HEK293T (cell line): ENCODE measurements at regions not wholly inside any gene's neighbourhood (a gene's known extent, or its start where the extent isn't known, plus 50 kb on each side); places are given as distances from the start of the nearest gene placed in this dataset.

Experiments used
- CTCF ChIA-PET: fragments of 350-600 bp; formaldehyde crosslinking; extraction: SDS; loops from one replicate; lab custom pipeline; 2021; ENCODE audit warnings: antibody characterized with exemption, inconsistent platforms; lab: Yijun Ruan, JAX
- POLR2A ChIA-PET: fragments of 350-600 bp; formaldehyde crosslinking; extraction: SDS; loops from one replicate; lab custom pipeline; 2020; ENCODE audit warnings: antibody characterized with exemption, inconsistent platforms; lab: Yijun Ruan, JAX
- DNase-seq: peaks from one replicate; pipeline ENCODE4 v3.0.0; 2012; ENCODE audit warnings: mixed read lengths; ENCODE audit errors: extremely low spot score
- ARNT ChIP-seq: fragments of 450-650 bp; IDR thresholded peaks from 2 replicates; pipeline ENCODE4 v1.6.1; 2017; ENCODE audit warnings: mild to moderate bottlenecking
- BHLHE40 ChIP-seq: fragments of 450-650 bp; IDR thresholded peaks from 2 replicates; pipeline ENCODE4 v1.6.1; 2016; ENCODE audit warnings: mild to moderate bottlenecking, moderate library complexity, borderline replicate concordance
- CTBP1 ChIP-seq: fragments of 450-650 bp; IDR thresholded peaks from 2 replicates; pipeline ENCODE4 v1.6.1; 2016; ENCODE audit warnings: borderline replicate concordance
- ELF4 ChIP-seq: fragments of 450-650 bp; IDR thresholded peaks from 2 replicates; pipeline ENCODE4 v1.6.1; 2017; ENCODE audit warnings: antibody characterized with exemption
- FOXA1 ChIP-seq: fragments of 450-650 bp; IDR thresholded peaks from 2 replicates; pipeline ENCODE4 v1.6.1; 2016; ENCODE audit warnings: mild to moderate bottlenecking
- FOXK2 ChIP-seq: fragments of 450-650 bp; IDR thresholded peaks from 2 replicates; pipeline ENCODE4 v1.6.1; 2016; ENCODE audit warnings: mild to moderate bottlenecking
- FOXM1 ChIP-seq: fragments of 450-650 bp; IDR thresholded peaks from 2 replicates; pipeline ENCODE4 v1.6.1; 2017; ENCODE audit warnings: mild to moderate bottlenecking, borderline replicate concordance
- HDGF ChIP-seq: fragments of 450-650 bp; IDR thresholded peaks from 2 replicates; pipeline ENCODE4 v1.6.1; 2017; ENCODE audit warnings: antibody characterized with exemption, borderline replicate concordance
- L3MBTL2 ChIP-seq: fragments of 450-650 bp; conservative IDR thresholded peaks from 2 replicates; pipeline ENCODE4 v1.6.1; 2016; ENCODE audit warnings: mild to moderate bottlenecking
- LEF1 ChIP-seq: fragments of 450-650 bp; IDR thresholded peaks from 2 replicates; pipeline ENCODE4 v1.6.1; 2017; ENCODE audit warnings: mild to moderate bottlenecking, borderline replicate concordance
- NFRKB ChIP-seq: fragments of 450-650 bp; IDR thresholded peaks from 2 replicates; pipeline ENCODE4 v1.6.1; 2016; ENCODE audit warnings: mild to moderate bottlenecking, moderate library complexity
- SP1 ChIP-seq: fragments of 450-650 bp; IDR thresholded peaks from 2 replicates; pipeline ENCODE4 v1.6.1; 2017
- SUZ12 ChIP-seq: fragments of 450-650 bp; IDR thresholded peaks from 2 replicates; pipeline ENCODE4 v1.6.1; 2016; ENCODE audit warnings: mild to moderate bottlenecking
- TARDBP ChIP-seq: fragments of 450-650 bp; IDR thresholded peaks from 2 replicates; pipeline ENCODE4 v1.6.1; 2016
- ZNF384 ChIP-seq: fragments of 450-650 bp; IDR thresholded peaks from 2 replicates; pipeline ENCODE4 v1.6.1; 2016
- TF ChIP-seq, protein P1 (sequence below): fragments of 450-650 bp; IDR thresholded peaks from 2 replicates; pipeline ENCODE4 v1.6.1; 2016

DNA sequence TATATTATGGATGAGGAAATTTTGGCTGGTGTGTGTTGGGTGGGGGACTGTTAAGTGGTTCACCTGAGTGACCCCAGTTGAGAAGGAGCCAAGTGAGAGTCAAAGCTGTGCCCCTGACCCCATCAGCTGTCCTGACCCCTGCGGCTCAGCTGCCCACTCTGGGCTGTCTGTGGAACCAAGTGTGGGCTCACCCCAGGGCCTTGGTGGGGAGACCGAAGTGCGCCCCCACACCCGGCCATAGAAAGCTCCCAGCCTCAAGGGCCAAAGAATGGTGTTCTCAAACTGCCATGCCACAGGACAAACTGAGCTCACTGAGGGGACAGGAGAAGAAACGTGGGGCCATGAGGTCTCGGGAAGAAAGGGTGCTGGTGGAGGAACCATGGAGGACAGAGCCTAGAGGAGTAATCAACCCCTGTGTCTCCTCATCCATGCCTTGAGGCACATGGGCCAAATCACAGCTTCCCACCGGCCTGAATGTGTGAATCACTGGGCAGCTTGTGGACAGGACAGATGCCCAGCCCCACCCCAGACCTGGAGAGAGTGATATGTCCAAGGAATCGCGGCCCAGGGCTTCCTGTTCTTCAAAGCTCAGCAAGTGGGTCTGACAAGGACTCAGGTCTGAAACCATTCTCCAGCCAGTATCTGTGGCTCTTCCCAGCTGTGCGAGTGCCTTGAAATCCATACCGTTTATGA, 86.2 kb upstream of the CACUL1 start:
- POLR2A ChIA-PET: no interaction called here
- CTCF ChIA-PET: no interaction called here
- no peak for TF ChIP-seq ARNT
- TF ChIP-seq ZNF384: no peak
- no peak for TF ChIP-seq SUZ12
- TF ChIP-seq, protein P1, sequence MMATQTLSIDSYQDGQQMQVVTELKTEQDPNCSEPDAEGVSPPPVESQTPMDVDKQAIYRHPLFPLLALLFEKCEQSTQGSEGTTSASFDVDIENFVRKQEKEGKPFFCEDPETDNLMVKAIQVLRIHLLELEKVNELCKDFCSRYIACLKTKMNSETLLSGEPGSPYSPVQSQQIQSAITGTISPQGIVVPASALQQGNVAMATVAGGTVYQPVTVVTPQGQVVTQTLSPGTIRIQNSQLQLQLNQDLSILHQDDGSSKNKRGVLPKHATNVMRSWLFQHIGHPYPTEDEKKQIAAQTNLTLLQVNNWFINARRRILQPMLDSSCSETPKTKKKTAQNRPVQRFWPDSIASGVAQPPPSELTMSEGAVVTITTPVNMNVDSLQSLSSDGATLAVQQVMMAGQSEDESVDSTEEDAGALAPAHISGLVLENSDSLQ: no peak
- no peak for TF ChIP-seq SP1
- no peak for TF ChIP-seq LEF1
- TF ChIP-seq NFRKB: no peak
- no peak for TF ChIP-seq FOXA1
- no peak for TF ChIP-seq FOXK2
- TF ChIP-seq L3MBTL2: no peak
- TF ChIP-seq ELF4: no peak
- no peak for TF ChIP-seq FOXM1
- no peak for TF ChIP-seq BHLHE40

DNA sequence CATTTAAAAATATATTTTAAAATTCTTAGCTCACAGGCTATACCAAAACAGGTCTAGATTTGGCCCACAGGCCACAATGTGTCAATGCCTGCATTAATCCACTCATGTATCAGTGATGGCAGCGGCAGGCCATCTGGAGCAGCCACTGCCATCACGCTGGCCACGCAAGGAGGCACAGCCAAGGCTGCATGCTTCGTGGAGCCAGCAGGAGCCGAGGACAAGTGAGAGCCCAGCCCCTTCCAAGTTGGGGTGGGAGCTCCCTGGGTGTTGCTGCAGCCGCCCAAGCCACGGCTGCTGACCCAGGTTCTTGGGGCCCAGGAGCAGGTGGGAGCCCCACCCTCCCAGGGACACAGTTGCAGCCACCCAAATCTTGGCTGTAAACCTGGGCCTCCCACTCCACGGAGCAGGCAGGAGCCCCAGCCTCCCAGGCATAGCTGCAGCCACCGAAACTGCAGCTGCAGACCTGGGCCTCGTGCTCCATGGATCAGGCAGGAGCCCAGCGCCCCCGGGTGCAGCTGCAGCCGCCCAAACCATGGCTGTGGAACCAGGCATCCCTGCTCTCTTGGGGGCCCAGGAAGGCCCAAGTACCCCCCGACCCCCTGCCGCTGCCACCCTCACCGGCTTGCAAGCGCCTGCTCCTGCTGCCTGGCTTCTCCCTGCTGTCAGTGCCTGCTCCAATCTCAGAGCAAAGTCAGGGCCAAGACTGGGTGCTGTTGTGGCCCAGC, 87.3 kb upstream of the CACUL1 start:
- ChIA-PET POLR2A (no interaction called here), CTCF (interaction anchor here (1.6 kb wide), 1 partner anchor 15 kb away, joined by 4 read pairs; no protein-coding TSS in a partner anchor)
- DNase-seq: no peak
- TF ChIP-seq SUZ12: no peak
- no peak for TF ChIP-seq FOXM1
- no peak for TF ChIP-seq LEF1

More for the DNA sequence above, 86.2 kb upstream of the CACUL1 start:
- DNase-seq: no peak

DNA sequence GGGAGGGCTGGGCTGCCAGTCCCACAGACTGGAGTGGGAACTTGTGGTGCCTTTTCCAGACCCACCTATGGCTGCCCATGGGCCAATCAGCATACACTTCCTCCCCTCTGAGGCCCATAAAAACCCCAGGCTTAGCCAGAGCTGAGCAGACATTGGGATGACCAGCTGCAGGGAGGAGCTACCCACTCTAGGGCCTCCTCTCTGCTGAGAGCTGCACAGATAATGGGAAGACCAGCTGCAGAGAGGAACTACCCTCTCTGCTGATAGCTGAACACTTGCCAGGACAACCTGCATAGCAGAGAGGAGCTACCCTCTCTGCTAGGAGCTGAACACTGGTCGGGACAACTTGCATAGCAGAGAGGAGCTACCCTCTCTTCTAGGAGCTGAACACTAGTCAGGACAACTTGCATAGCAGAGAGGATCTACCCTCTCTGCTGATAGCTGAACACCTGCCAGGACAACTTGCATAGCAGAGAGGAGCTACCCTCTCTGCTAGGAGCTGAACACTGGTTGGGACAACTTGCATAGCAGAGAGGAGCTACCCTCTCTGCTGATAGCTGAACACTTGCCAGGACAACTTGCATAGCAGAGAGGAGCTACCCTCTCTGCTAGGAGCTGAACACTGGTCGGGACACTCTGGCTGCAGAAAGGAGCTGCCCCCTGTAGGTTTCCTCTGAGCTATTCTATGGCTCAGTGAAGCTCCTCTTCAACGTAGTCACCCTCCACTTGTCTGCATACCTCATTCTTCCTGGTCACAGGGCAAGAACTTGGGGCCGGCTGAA, 88.3 kb upstream of the CACUL1 start:
- ChIA-PET CTCF (interaction anchor here (1.6 kb wide), 1 partner anchor 16 kb away, joined by 4 read pairs; no protein-coding TSS in a partner anchor), POLR2A (no interaction called here)
- TF ChIP-seq TARDBP: no peak
- DNase-seq: no peak

DNA sequence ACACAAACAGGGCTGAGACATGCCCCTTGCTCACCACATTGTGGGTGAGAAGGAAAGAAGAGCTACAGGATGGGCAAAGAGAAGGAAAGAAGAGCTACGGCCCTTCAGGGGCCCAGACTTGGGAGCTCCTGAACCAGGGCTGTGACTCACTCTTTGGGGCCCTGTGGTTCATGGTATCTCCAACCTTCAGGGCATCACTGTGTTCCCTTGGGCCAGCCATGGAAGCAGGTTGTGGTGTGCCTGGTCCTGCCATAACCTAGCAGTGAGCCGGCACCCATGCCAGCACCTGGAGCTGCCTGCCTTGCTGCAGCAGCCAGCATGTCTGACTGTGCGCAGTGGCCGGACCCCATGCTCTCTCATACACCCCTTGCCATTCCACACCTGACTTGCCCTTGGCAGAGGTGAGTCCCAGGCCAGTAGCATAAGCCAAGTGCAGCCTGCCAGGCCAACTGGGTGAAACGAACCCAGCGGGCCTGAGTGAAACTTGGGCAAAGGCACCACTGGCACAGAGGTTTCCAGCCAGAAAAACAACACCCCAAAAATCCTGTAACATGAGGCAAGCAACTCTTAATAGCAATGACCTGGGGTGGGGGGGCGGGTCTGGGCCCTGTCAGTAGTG, 89.0 kb upstream of the CACUL1 start:
- CTCF ChIA-PET: no interaction called here

DNA sequence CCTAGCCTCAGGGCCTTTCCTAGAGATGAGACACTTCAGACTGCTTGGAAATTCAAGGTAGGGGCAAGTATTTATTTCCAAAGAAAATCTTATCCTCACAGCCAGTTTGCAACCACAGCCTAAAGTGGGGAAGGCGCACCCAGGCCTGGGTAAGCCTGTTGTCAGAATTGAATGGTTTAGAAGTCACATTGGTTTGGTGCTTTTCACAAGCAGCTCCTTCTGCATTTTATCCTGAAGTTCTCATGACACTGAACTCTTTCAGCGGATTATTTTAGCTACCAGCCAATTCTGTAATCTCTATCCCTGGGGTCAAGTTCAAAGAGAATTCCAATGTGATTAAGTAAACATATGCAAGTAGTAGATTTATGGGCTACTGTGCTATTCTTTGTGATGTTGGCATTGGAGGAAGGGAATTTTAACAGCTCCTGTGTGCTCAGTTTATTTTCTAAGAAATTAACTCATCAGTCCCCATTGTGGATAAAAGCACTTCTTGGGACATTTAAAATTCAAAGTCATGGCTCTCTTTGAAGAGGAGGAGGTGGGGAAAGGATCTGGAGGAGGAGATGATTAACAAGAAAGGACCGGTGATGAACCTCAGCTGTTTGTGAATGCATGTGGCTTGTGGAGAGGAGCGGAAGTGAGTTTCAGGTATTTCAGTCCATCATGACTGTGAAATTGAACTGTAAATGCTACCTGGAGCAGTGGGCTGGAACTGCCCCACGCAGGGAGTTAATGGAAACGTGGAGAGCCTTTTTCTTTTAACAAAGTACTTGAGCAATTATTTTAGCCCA, 90.2 kb upstream of the CACUL1 start:
- CTCF ChIA-PET: interaction anchor here (1.2 kb wide), 1 partner anchor 18 kb away, joined by 3 read pairs; no protein-coding TSS in a partner anchor
- no peak for TF ChIP-seq BHLHE40
- DNase-seq: no peak
- POLR2A ChIA-PET: no interaction called here

More for the DNA sequence above, 89.0 kb upstream of the CACUL1 start:
- no peak for DNase-seq
- TF ChIP-seq SUZ12: no peak
- TF ChIP-seq FOXK2: no peak
- no peak for TF ChIP-seq L3MBTL2
- TF ChIP-seq ARNT: no peak
- TF ChIP-seq HDGF: no peak
- TF ChIP-seq FOXM1: no peak
- TF ChIP-seq BHLHE40: no peak
- no peak for TF ChIP-seq ZNF384
- TF ChIP-seq, protein P1: no peak
- no peak for TF ChIP-seq TARDBP
- no peak for TF ChIP-seq SP1
- TF ChIP-seq ELF4: no peak
- no peak for TF ChIP-seq FOXA1
- TF ChIP-seq CTBP1: no peak
- TF ChIP-seq NFRKB: no peak
- POLR2A ChIA-PET: no interaction called here

DNA sequence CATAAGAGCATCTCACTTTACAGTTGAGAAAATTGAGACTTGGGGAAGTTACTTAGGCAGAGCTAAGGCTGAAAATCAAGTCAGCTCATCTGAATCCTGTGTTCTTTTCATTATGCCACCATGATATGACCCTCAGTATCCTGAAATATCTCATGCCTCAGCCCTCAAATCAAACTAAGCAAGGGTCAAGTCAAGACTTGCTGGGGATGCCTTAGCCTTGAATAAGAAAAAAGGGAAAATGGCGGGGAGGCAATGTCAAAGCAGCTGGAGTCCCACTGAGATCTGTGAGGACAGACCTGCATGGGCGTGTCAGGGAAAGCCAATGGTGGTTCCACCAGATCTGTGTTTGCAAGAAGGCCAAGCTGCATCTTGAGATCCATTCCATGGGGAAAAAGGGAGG, 91.0 kb upstream of the CACUL1 start:
- no peak for DNase-seq
- TF ChIP-seq ARNT (no peak), BHLHE40 (no peak), SUZ12 (no peak), LEF1 (no peak), TARDBP (no peak), ELF4 (no peak), HDGF (no peak)
- CTCF ChIA-PET: interaction anchor here (1.2 kb wide), 1 partner anchor 19 kb away, joined by 3 read pairs; no protein-coding TSS in a partner anchor
- POLR2A ChIA-PET: interaction anchor here (0.7 kb wide), 1 partner anchor 11 kb away, joined by 3 read pairs; no protein-coding TSS in a partner anchor
